ENCODE measurements at regions not wholly inside any gene's neighbourhood (a gene's known extent, or its start where the extent isn't known, plus 50 kb on each side); places are given as distances from the start of the nearest gene placed in this dataset.

DNA sequence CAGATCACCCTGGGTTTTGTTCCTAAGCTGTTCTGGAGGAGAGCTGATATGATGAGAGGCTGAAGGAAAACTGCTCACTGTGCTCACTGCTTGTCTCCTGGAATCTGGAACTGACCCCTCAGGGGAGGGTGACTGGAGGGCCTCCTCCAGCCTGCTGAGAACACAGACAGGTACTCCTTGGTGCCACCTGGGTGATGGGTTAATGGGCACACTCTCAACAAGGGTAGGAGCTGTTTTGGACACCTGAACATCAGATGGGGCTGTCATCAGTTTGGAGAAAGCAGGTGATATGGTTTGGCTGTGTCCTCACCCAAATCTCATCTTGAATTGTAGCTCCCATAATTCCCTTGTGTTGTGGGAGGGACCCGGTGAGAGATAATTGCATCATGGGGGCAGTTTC is 58.1 kb upstream of the SORCS3 start:
- TF ChIP-seq POLR2A (IDR thresholded peaks at IDR 0.05) (no peak), EP300 (IDR thresholded peaks at IDR 0.05) (no peak), POLR2AphosphoS5 (IDR thresholded peaks at IDR 0.05) (no peak)
- TF ChIP-seq, protein P1, sequence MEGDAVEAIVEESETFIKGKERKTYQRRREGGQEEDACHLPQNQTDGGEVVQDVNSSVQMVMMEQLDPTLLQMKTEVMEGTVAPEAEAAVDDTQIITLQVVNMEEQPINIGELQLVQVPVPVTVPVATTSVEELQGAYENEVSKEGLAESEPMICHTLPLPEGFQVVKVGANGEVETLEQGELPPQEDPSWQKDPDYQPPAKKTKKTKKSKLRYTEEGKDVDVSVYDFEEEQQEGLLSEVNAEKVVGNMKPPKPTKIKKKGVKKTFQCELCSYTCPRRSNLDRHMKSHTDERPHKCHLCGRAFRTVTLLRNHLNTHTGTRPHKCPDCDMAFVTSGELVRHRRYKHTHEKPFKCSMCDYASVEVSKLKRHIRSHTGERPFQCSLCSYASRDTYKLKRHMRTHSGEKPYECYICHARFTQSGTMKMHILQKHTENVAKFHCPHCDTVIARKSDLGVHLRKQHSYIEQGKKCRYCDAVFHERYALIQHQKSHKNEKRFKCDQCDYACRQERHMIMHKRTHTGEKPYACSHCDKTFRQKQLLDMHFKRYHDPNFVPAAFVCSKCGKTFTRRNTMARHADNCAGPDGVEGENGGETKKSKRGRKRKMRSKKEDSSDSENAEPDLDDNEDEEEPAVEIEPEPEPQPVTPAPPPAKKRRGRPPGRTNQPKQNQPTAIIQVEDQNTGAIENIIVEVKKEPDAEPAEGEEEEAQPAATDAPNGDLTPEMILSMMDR (IDR thresholded peaks at IDR 0.05) = no peak
